ENCODE measurements at regions not wholly inside any gene's neighbourhood (a gene's known extent, or its start where the extent isn't known, plus 50 kb on each side); places are given as distances from the start of the nearest gene placed in this dataset.

DNA sequence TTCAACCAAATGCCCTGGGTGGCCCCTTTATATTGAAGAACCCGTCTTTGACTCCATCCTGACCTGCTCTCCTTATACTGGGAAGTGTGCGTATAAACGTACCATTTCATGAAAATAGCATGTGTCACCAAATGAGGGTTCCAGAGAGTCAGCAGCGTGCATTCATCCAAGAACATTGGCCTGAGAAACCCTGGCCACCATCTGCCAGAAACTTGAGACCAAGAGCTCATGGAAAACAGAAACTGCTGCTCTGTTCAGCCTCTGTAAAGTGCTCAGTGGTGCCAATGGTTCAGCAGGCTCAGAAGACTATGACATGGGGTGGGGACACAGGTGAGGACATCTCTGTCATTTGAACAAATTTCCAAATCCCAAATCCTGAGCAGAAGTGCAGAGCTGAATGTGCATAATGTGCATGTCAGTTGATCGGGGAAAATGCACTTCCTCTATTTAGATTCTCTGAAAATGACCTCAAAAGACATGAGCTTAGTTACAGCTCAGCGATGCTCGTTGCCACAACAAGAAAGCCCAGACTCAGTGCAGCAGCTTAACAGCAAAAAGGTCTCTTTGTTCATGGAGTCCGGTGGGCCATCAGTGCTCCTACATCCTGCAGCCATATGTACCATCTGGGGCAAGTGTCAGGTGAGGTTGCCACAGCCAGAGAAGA is 176.1 kb downstream of the ATPSCKMT start:
- DNase-seq: no peak

GRCh38 chr5:10069637-10070313 is 179.9 kb downstream of the ATPSCKMT start:
- no peak for DNase-seq

- DNase-seq: no peak
These were observed 184.2 kb downstream of the ATPSCKMT start for GRCh38 chr5:10065428-10066000.

- no peak for DNase-seq
These were observed 185.0 kb downstream of the ATPSCKMT start for GRCh38 chr5:10064546-10065195.

GRCh38 chr5:10063997-10064396 is 185.7 kb downstream of the ATPSCKMT start:
- no peak for DNase-seq

- no peak for DNase-seq
These were observed 189.7 kb downstream of the ATPSCKMT start for GRCh38 chr5:10059980-10060379.

GRCh38 chr5:10059556-10059955 is 190.1 kb downstream of the ATPSCKMT start:
- DNase-seq: no peak

DNA sequence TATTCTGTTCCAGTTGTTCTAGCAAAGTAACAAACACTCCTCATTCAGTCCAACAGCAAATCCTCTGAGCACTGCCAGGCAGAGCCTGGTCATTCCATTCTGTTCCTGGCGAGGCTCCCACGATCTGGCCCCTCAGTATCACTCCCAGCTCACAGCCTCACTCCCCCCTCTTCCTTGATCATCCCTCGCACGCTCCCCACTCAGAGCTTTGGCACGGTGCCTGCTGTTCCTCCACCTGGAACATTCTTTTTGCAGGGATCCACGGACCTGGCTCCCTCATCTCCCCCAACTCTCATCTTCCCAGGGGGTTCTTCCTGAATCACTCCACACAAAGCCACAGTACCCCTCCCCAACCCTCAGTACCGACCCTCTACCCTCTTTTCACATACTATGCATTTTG is 192.3 kb downstream of the ATPSCKMT start:
- DNase-seq: no peak

DNA sequence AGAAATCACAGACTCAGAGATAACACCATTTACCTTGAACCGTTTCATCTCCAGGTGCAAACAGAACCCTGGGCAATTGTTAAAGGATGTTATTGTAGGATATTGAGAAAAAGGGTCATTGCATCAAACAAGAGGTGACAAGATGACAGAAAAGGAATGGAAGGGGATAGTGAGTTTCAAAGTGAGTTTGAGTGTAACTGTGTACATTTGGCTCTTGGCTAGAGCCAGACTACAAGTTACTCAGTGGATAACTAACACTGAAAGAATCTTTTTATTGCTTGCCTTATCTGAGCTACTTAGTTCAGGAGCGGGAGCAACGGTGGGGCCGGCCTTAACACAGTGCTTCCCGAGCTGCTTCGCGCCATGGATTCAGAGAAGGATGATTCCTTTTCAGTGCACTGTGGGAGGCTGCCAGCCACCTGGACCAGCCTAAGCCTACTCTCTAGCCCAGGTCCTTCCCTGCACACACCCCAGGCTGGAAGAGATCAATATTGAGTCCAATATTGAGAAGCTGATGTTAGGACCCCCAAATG is 193.4 kb downstream of the ATPSCKMT start:
- no peak for DNase-seq

GRCh38 chr5:10049858-10050455 is 199.7 kb downstream of the ATPSCKMT start:
- DNase-seq: no peak

GRCh38 chr5:10046676-10047075 is 203.0 kb downstream of the ATPSCKMT start:
- no peak for DNase-seq

GRCh38 chr5:10045376-10045775 is 204.3 kb downstream of the ATPSCKMT start:
- no peak for DNase-seq

DNA sequence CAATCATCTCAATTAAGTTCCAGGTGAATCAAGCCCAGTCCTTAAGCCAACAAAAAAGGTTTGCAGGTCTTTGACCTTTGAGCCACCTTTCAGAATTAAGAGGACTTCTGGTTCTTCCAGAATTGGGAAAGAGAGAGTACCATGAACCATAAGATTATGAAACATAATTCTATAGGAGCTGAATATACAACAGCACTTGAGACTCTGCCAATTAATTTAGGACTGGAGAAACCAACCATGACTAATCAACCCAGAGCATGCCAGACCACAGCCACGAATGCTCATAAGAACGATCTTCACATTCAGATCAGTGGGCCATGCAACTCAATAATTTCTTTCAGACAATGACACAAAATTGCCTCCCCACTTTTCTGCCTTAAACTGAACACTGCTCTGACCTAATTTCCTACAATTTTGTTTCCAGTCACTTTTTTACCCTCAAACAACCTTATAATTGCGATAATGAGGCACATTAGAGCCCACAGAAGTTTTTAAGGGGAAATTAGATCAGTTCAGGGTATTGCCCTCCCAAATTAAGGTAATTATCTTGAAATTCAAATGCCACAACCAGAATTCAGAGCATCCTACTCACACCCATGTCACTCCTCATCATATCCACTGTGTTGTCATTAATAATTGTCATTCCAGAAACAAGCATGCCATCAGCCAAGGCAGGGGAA is 213.4 kb downstream of the ATPSCKMT start:
- no peak for DNase-seq

GRCh38 chr5:10034001-10034400 is 215.7 kb downstream of the ATPSCKMT start:
- no peak for DNase-seq

- DNase-seq: no peak
These were observed 217.9 kb downstream of the ATPSCKMT start for GRCh38 chr5:10031817-10032216.

DNA sequence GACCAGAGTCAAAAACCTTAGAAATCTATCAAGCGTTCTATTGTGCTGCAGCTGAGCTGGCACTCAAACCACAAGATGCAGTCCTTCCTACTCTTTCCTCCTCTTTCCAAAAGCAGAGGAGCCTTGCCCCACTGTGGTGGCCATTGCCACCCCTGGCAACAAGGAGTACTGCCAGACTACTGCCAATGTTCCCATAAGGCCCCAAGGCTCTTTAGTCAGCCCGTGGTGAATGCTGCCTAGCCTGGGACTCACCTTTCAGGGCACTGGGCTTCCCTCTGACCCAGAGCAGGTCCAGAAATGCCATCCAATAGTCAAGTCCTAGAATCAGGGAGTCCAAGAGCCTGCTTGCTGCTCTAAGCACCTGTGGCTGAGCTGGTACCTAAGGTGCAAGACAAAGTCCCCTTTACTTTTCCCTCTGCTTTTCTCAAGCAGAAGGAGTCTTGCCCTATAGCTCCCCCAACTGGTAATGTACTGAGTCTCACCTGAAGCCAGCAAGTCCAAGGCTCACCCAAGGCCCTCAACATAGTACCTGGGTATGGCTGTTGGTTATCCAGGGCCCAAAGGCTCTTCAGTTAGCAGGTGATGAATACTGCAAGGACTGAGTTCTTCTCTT is 219.4 kb downstream of the ATPSCKMT start:
- no peak for DNase-seq

GRCh38 chr5:10023494-10023893 is 226.2 kb downstream of the ATPSCKMT start:
- DNase-seq: no peak

GRCh38 chr5:10021248-10021647 is 228.4 kb downstream of the ATPSCKMT start:
- DNase-seq: no peak

- DNase-seq: no peak
These were observed 230.5 kb downstream of the ATPSCKMT start for GRCh38 chr5:10019236-10019635.

- DNase-seq: no peak
These were observed 231.3 kb downstream of the ATPSCKMT start for GRCh38 chr5:10018201-10019069.

All from right lung (tissue), 2 donors.